ENCODE measurements at regions not wholly inside any gene's neighbourhood (a gene's known extent, or its start where the extent isn't known, plus 50 kb on each side); places are given as distances from the start of the nearest gene placed in this dataset.
"Not testable (repeated sequence)": the region's sequence is repeated elsewhere in the genome, so short reads cannot be mapped to it uniquely, and the experiment has no call there.

- DNase-seq (ENCODE audit: low spot score): no peak
Measured at GRCh38 chr18:40258311-40258710, 1696.7 kb upstream of the PIK3C3 start.

GRCh38 chr18:40250236-40250635 is 1704.8 kb upstream of the PIK3C3 start:
- no peak for DNase-seq (ENCODE audit: low spot score)

DNA sequence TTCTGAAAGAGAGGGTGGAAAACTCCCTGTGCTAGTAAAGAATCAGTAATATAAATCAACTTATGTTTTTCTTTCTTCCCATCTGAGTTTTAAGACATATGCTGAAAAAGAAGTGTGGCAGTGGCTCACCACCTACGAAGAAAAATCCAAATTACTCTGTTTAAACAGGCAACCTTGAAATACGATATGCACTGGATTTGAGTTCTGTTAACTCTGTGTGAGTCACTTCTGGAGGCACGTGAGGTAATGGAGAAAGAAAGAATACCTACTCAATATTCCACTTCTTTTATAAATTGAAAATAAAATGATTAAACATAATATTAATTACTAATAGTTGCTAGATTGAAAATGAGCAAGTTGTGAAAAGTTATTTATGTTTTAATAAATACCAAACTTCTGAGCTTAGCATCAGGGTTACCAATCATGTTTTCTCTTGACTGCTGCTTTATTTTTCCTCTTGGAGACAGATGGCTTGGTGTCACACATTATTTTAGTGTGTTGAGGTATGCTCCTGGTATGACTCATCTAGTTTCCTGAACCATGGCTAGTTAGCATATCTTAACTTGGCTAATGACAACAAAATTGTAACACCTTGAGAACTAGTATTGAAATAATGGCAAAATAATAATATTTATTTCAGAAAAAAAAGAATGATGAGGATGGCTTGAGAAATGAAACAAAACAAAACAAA is 1705.5 kb upstream of the PIK3C3 start:
- no peak for DNase-seq (ENCODE audit: low spot score)

- not testable (repeated sequence) for DNase-seq (ENCODE audit: low spot score)
Measured at GRCh38 chr18:40245612-40246011, 1709.4 kb upstream of the PIK3C3 start.

DNA sequence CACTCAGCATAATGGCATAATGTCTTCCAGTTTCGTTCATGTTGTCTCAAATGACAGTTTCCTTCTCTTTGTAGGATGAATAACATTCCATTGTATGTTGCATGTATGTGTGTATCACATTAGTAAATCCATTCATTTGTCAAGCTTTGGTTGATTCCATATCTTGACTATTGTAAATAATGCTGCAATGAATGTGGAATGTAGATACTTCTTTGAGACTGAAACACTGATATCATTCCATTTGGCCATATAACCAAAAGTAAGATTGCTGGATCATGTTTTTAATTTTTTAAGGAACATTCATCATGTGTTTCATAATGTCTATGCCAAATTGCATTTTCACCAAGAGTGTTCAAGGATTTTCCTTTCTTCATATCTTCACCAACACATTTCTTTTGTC is 1711.4 kb upstream of the PIK3C3 start:
- no peak for DNase-seq (ENCODE audit: low spot score)

GRCh38 chr18:40235836-40236235 is 1719.2 kb upstream of the PIK3C3 start:
- no peak for DNase-seq (ENCODE audit: low spot score)

GRCh38 chr18:40235323-40235722 is 1719.7 kb upstream of the PIK3C3 start:
- no peak for DNase-seq (ENCODE audit: low spot score)

- DNase-seq (ENCODE audit: low spot score): no peak
Measured at GRCh38 chr18:40233931-40234616, 1721.0 kb upstream of the PIK3C3 start.

DNA sequence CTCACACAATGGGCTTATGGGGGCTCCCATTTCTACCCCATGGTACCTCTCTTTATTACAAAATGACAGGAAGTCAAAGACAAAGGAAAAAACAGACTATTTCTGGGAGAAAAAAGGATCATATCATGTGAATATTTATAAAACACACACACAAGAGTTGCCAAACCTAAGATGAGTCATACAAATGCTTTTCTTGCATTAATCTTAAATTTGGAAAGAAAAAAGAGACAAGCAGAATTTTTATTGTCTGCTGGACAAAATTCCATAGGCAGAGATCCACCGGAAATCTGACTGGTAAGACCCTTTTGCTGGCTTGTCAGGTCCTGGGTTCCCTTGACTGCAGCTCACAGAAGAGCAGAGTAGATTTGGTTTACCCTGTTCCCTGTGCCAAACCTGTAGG is 1732.3 kb upstream of the PIK3C3 start:
- no peak for DNase-seq (ENCODE audit: low spot score)

DNA sequence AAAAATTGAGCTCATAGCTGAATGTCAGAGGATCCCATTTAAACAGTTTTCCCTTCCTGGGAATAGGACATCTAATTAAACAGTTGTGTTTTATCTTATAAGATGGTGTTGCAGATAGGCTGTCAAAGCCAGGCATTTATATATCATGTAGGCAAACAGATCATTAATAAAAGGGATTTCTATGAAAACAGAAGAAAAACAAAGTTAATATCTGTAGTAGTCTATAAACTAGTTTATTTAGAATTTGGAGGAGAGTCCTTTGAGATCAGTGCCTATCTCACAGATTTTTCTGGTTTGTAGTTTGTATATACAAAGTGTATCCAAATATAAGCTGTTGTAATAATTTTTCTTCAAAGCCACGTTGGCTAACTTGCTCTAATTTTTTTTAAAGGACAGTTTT is 1738.2 kb upstream of the PIK3C3 start:
- no peak for DNase-seq (ENCODE audit: low spot score)

GRCh38 chr18:40215979-40216378 is 1739.1 kb upstream of the PIK3C3 start:
- no peak for DNase-seq (ENCODE audit: low spot score)

DNA sequence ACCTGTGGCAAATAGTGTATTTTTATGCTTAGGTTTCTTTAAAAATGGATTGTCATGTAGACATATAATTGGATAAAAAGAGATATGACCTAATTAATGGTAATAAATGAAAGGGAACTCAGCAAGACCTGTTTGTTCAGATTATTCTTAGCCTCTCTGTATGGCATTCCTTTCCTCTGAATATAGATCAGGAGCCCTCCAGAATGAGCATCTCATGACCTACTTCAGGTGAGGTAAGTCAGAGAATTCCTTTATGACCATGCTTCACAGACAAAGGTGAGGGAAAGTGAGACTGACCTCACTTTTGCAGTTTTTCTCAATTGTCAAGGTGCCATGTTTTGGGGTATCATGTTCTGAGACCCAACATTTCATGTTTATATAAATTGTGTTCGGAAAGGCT is 1744.3 kb upstream of the PIK3C3 start:
- DNase-seq (ENCODE audit: low spot score): no peak

GRCh38 chr18:40208958-40209357 is 1746.1 kb upstream of the PIK3C3 start:
- DNase-seq (ENCODE audit: low spot score): no peak

DNA sequence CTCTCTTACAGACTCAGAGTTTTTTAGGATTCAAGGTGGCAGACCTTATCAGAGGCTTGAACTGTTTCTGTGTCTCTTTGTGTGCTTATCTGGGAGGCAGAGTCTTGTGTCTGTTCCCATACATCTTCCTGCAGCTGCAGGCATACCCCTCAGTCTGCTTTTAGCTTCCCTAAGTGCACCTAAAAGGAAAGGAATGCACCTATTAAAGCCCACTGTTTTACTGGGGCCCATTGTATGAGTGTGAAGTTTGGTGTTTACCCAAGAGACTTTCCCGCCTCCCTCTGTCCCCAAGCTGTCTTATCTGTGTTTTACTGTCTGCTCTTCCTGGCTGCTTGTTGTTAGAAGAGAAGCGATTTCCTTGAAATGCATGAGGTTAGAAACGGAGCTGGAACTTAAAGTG is 1757.3 kb upstream of the PIK3C3 start:
- DNase-seq (ENCODE audit: low spot score): no peak

DNA sequence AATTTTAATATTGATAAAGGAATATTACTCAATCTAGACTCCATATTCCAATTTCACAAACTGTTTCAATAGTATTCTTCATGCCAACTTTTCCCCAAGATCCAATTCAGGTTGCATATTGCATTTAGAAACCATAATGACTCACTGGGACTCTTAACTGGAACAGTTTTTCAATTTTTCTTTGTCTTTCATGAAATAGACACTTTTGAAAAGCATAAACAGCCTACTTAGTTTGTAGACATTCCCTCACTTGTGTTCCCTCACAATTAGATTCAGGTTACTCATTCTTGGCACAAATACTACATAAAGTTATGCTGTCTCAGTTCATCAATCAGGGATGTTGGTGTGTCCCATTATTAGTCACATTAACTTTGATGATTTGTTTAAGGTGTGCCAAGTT is 1768.4 kb upstream of the PIK3C3 start:
- no peak for DNase-seq (ENCODE audit: low spot score)

DNA sequence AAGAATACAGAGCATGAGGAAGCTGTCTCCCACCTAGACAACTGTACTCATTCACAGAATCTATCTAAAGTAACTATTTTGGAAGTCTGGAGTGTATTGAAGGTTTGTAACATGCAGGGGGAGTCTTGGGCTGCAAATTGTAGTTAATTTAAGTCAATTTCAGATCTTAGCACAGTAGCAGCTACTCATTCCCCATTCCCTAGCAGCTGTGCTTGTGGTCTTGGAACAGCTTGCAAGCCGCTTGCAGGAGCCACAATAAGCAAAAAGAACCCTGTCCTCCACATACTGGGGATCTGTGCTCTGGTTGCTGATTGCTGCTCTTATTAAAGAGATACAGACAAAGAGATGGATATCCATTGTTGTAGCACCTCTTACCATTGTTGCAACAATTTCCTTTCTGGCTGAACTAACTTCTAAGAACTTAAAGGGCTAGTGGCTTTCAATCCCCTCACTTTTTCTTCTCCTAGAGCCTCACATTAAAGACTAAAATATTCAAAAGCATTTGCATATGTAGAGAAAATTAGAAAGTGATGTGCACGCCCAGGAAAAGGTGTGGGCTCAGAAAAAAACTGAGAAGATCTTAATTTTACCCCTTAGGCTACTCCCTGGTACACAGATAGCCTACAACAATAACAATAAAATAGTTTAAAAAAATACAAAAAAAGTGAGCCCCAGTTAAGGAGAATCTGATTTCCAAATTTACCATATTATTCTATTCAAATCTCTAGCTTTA is 1775.1 kb upstream of the PIK3C3 start:
- no peak for DNase-seq (ENCODE audit: low spot score)

- DNase-seq (ENCODE audit: low spot score): no peak
Measured at GRCh38 chr18:40168026-40168425, 1787.0 kb upstream of the PIK3C3 start.

DNA sequence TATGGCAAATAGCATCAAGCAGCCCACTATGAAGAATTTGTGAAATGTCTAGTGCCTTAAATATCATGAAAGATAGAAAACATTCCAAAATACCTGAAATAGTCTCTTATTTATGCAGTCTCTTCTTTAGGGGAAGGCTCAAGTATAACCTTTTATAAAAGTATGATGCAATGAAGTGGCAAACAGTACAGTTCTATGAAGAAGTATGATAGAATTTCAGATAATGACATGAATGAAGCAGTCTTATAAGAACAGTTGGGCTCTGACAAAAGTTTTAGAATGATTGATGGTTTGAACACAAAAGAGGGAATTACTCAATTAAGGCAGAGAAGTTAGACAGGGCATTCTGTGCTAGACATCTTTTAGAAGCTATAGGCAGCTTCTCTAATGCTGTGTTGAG is 1791.8 kb upstream of the PIK3C3 start:
- DNase-seq (ENCODE audit: low spot score): no peak

DNA sequence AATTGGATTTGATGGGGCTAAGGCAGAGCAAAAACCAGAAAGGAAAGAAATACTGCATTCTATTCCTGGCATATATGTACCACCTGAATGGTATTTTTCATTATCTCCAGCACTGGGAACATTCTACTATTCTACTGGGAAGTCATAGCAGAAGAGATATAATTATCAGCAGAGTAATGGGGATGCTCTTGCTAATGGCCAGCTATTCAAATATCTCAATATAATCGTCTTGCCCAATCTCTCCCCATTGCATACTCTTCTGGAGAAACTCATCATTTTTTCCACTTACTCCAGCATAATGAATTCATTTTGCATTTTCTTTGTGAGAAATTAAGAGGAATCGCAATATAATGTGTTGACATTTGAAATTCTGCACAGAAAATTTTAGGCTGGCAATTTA is 1794.7 kb upstream of the PIK3C3 start:
- DNase-seq (ENCODE audit: low spot score): no peak

- DNase-seq (ENCODE audit: low spot score): no peak
Measured at GRCh38 chr18:40159141-40160017, 1795.7 kb upstream of the PIK3C3 start.

- DNase-seq (ENCODE audit: low spot score): no peak
Measured at GRCh38 chr18:40157120-40157519, 1797.9 kb upstream of the PIK3C3 start.

DNA sequence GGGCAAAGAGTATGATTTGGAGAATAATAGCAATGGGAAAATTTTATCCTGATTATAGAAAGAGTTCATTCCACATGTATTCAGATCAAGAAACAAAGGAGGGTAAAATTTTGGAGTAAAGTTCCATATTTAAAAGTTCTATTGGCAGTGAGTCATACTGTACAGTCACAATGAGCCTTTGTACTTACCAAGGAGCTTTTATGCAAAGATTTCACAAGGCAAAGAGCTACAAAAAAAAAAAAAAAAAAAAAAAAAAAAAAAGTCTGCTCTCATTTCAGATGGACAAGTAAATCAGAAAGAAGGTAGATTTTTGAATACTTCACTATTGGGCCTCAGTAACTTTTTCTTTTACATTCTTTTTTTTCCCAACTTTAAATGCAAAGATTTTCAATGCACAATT is 1802.2 kb upstream of the PIK3C3 start:
- no peak for DNase-seq (ENCODE audit: low spot score)
